ENCODE measurements at regions not wholly inside any gene's neighbourhood (a gene's known extent, or its start where the extent isn't known, plus 50 kb on each side); places are given as distances from the start of the nearest gene placed in this dataset.
A peak's percentile ranks its signal among the peaks of the same experiment; 100 is the strongest.

GRCh38 chr7:94099679-94100078 is 95.5 kb upstream of the BET1 start:
- ATAC-seq, result no peak
- Histone ChIP-seq H3K4me1 (no peaks in the 10 kb centered on the region), H3K9me3 (peaks cover 0 to 10% of the 10 kb centered on the region in 2 donors), H3K27me3 (no peaks in the 10 kb centered on the region), H3K4me3 (no peak overlapping the region), H3K27ac (no peak overlapping the region), H3K36me3 (no peaks in the 10 kb centered on the region)
- TF ChIP-seq CTCF (IDR thresholded peaks at IDR 0.05), result no peak
- DNase-seq, result no peak
- intact Hi-C loops (cut with DNase I), result loop anchor here in 1 of 2 donors (10.0 kb wide), 1 partner anchor 195 kb away; the partner anchor contains the start of gene GNGT1

- ATAC-seq, result no peak
- TF ChIP-seq CTCF (IDR thresholded peaks at IDR 0.05), result no peak
- intact Hi-C loops (cut with DNase I), result no loop called here
Measured at GRCh38 chr7:94100723-94101345, 96.7 kb upstream of the BET1 start.

GRCh38 chr7:94104301-94104700 is 100.1 kb upstream of the BET1 start:
- Histone ChIP-seq H3K27me3 (no peaks in the 10 kb centered on the region), H3K36me3 (no peaks in the 10 kb centered on the region), H3K27ac (no peak overlapping the region), H3K9me3 (peaks cover 0 to 10% of the 10 kb centered on the region in 2 donors), H3K4me3 (no peak overlapping the region), H3K4me1 (no peaks in the 10 kb centered on the region)
- DNase-seq (no peak), ATAC-seq (no peak)
- intact Hi-C loops (cut with DNase I), result no loop called here
- TF ChIP-seq CTCF (IDR thresholded peaks at IDR 0.05), result no peak

More at GRCh38 chr7:94100723-94101345, 96.7 kb upstream of the BET1 start:
- H3K4me3 ChIP-seq, result no peak overlapping the region
- H3K9me3 ChIP-seq, result peaks cover 0 to 10% of the 10 kb centered on the region in 2 donors
- no peak overlapping the region for H3K27ac ChIP-seq
- no peaks in the 10 kb centered on the region for H3K4me1 ChIP-seq
- H3K36me3 ChIP-seq, result no peaks in the 10 kb centered on the region
- DNase-seq, result peak in 1 of 4 donors; percentile 72
- no peaks in the 10 kb centered on the region for H3K27me3 ChIP-seq

- no peak for DNase-seq
- intact Hi-C loops (cut with DNase I), result no loop called here
- Histone ChIP-seq H3K4me1 (no peaks in the 10 kb centered on the region), H3K36me3 (no peaks in the 10 kb centered on the region), H3K9me3 (no peaks in the 10 kb centered on the region), H3K27me3 (no peaks in the 10 kb centered on the region), H3K27ac (no peak overlapping the region), H3K4me3 (no peak overlapping the region)
- TF ChIP-seq CTCF (IDR thresholded peaks at IDR 0.05), result no peak
- no peak for ATAC-seq
Measured at GRCh38 chr7:94109556-94109955, 105.4 kb upstream of the BET1 start.

GRCh38 chr7:94111009-94111408 is 106.9 kb upstream of the BET1 start:
- intact Hi-C loops (cut with DNase I), result no loop called here
- TF ChIP-seq CTCF (IDR thresholded peaks at IDR 0.05), result no peak
- H3K4me1 ChIP-seq, result no peaks in the 10 kb centered on the region
- no peaks in the 10 kb centered on the region for H3K36me3 ChIP-seq
- H3K27ac ChIP-seq, result no peak overlapping the region
- H3K9me3 ChIP-seq, result no peaks in the 10 kb centered on the region
- no peaks in the 10 kb centered on the region for H3K27me3 ChIP-seq
- no peak overlapping the region for H3K4me3 ChIP-seq
- no peak for ATAC-seq
- DNase-seq, result no peak

Measured in left lung (tissue), 4 donors.